ENCODE measurements at regions not wholly inside any gene's neighbourhood (a gene's known extent, or its start where the extent isn't known, plus 50 kb on each side); places are given as distances from the start of the nearest gene placed in this dataset.
A peak's percentile ranks its signal among the peaks of the same experiment; 100 is the strongest.

- H3K4me3 Mint-ChIP-seq, result no peak overlapping the region
- no peak for DNase-seq (ENCODE audit: low spot score in 2 of 2)
- ATAC-seq, result no peak
- no peak overlapping the region for H3K27ac Mint-ChIP-seq
- peaks cover 7% of the 10 kb centered on the region for H3K4me1 Mint-ChIP-seq
- H3K36me3 Mint-ChIP-seq, result no peaks in the 10 kb centered on the region
- no peaks in the 10 kb centered on the region for H3K9me3 Mint-ChIP-seq
Observed at GRCh38 chr4:123455360-123455759, 58.8 kb downstream of the SPRY1 start.

GRCh38 chr4:123462007-123462406 lies 65.4 kb downstream of the SPRY1 start:
- DNase-seq (ENCODE audit: low spot score in 2 of 2), result no peak
- no peaks in the 10 kb centered on the region for H3K9me3 Mint-ChIP-seq
- no peak for ATAC-seq
- no peak overlapping the region for H3K4me3 Mint-ChIP-seq
- H3K27ac Mint-ChIP-seq, result no peak overlapping the region
- peaks cover 9% of the 10 kb centered on the region for H3K4me1 Mint-ChIP-seq
- H3K36me3 Mint-ChIP-seq, result no peaks in the 10 kb centered on the region

- no peak overlapping the region for H3K4me3 Mint-ChIP-seq
- no peaks in the 10 kb centered on the region for H3K9me3 Mint-ChIP-seq
- no peak for ATAC-seq
Observed at GRCh38 chr4:123463869-123464268, 67.3 kb downstream of the SPRY1 start.

GRCh38 chr4:123465416-123465815 lies 68.8 kb downstream of the SPRY1 start:
- ATAC-seq, result no peak
- H3K36me3 Mint-ChIP-seq, result no peaks in the 10 kb centered on the region
- H3K27ac Mint-ChIP-seq, result no peak overlapping the region
- no peak for DNase-seq (ENCODE audit: low spot score in 2 of 2)
- H3K4me3 Mint-ChIP-seq, result no peak overlapping the region
- H3K9me3 Mint-ChIP-seq, result no peaks in the 10 kb centered on the region
- H3K4me1 Mint-ChIP-seq, result peaks cover 9% of the 10 kb centered on the region

More at GRCh38 chr4:123463869-123464268, 67.3 kb downstream of the SPRY1 start:
- no peak overlapping the region for H3K27ac Mint-ChIP-seq
- H3K36me3 Mint-ChIP-seq, result no peaks in the 10 kb centered on the region
- DNase-seq (ENCODE audit: low spot score in 2 of 2), result no peak
- peaks cover 9% of the 10 kb centered on the region for H3K4me1 Mint-ChIP-seq

GRCh38 chr4:123466080-123466785 lies 69.6 kb downstream of the SPRY1 start:
- no peaks in the 10 kb centered on the region for H3K9me3 Mint-ChIP-seq
- H3K4me3 Mint-ChIP-seq, result no peak overlapping the region
- peaks cover 9% of the 10 kb centered on the region for H3K4me1 Mint-ChIP-seq
- H3K27ac Mint-ChIP-seq, result no peak overlapping the region
- H3K36me3 Mint-ChIP-seq, result no peaks in the 10 kb centered on the region
- DNase-seq (ENCODE audit: low spot score in 2 of 2) (no peak), ATAC-seq (peak; percentile 74)

GRCh38 chr4:123468479-123469031 lies 72.0 kb downstream of the SPRY1 start:
- ATAC-seq (no peak), DNase-seq (ENCODE audit: low spot score in 2 of 2) (no peak)
- Mint-ChIP-seq H3K36me3 (no peaks in the 10 kb centered on the region), H3K4me3 (no peak overlapping the region), H3K4me1 (peaks cover 9% of the 10 kb centered on the region), H3K27ac (no peak overlapping the region), H3K9me3 (no peaks in the 10 kb centered on the region)

GRCh38 chr4:123469245-123469644 lies 72.7 kb downstream of the SPRY1 start:
- peak; percentile 50 for ATAC-seq
- no peak for DNase-seq (ENCODE audit: low spot score in 2 of 2)
- no peak overlapping the region for H3K4me3 Mint-ChIP-seq

GRCh38 chr4:123469696-123470095 lies 73.1 kb downstream of the SPRY1 start:
- Mint-ChIP-seq H3K9me3 (no peaks in the 10 kb centered on the region), H3K36me3 (no peaks in the 10 kb centered on the region), H3K27ac (no peak overlapping the region), H3K4me1 (peaks cover 9% of the 10 kb centered on the region), H3K4me3 (no peak overlapping the region)
- no peak for ATAC-seq
- DNase-seq (ENCODE audit: low spot score in 2 of 2), result no peak

More at GRCh38 chr4:123469245-123469644, 72.7 kb downstream of the SPRY1 start:
- H3K4me1 Mint-ChIP-seq, result peaks cover 9% of the 10 kb centered on the region
- H3K36me3 Mint-ChIP-seq, result no peaks in the 10 kb centered on the region
- no peak overlapping the region for H3K27ac Mint-ChIP-seq
- H3K9me3 Mint-ChIP-seq, result no peaks in the 10 kb centered on the region

GRCh38 chr4:123470640-123471039 lies 74.0 kb downstream of the SPRY1 start:
- no peak overlapping the region for H3K4me3 Mint-ChIP-seq
- no peak overlapping the region for H3K27ac Mint-ChIP-seq

GRCh38 chr4:123471655-123472369 lies 75.2 kb downstream of the SPRY1 start:
- Mint-ChIP-seq H3K4me3 (no peak overlapping the region), H3K9me3 (no peaks in the 10 kb centered on the region), H3K27ac (no peak overlapping the region), H3K4me1 (peaks cover 5% of the 10 kb centered on the region), H3K36me3 (no peaks in the 10 kb centered on the region)
- ATAC-seq (no peak), DNase-seq (ENCODE audit: low spot score in 2 of 2) (no peak)

More at GRCh38 chr4:123470640-123471039, 74.0 kb downstream of the SPRY1 start:
- Mint-ChIP-seq H3K9me3 (no peaks in the 10 kb centered on the region), H3K4me1 (peaks cover 8% of the 10 kb centered on the region), H3K36me3 (no peaks in the 10 kb centered on the region)
- DNase-seq (ENCODE audit: low spot score in 2 of 2) (no peak), ATAC-seq (no peak)

- no peaks in the 10 kb centered on the region for H3K9me3 Mint-ChIP-seq
- no peak for ATAC-seq
Observed at GRCh38 chr4:123474817-123475216, 78.2 kb downstream of the SPRY1 start.

GRCh38 chr4:123476089-123476488 lies 79.5 kb downstream of the SPRY1 start:
- Mint-ChIP-seq H3K4me3 (no peak overlapping the region), H3K36me3 (no peaks in the 10 kb centered on the region), H3K27ac (no peak overlapping the region), H3K9me3 (no peaks in the 10 kb centered on the region), H3K4me1 (peaks cover 40% of the 10 kb centered on the region)
- DNase-seq (ENCODE audit: low spot score in 2 of 2), result no peak
- no peak for ATAC-seq

More at GRCh38 chr4:123474817-123475216, 78.2 kb downstream of the SPRY1 start:
- Mint-ChIP-seq H3K4me1 (peaks cover 34% of the 10 kb centered on the region), H3K36me3 (no peaks in the 10 kb centered on the region), H3K27ac (no peak overlapping the region), H3K4me3 (no peak overlapping the region)
- no peak for DNase-seq (ENCODE audit: low spot score in 2 of 2)

GRCh38 chr4:123477711-123478209 lies 81.2 kb downstream of the SPRY1 start:
- Mint-ChIP-seq H3K36me3 (no peaks in the 10 kb centered on the region), H3K4me1 (peaks cover 43% of the 10 kb centered on the region), H3K27ac (peak overlapping the region; percentile 75), H3K4me3 (peak overlapping the region; percentile 53), H3K9me3 (no peaks in the 10 kb centered on the region)
- ATAC-seq (peak; percentile 98), DNase-seq (ENCODE audit: low spot score in 2 of 2) (peak; percentile 33 to 61)

GRCh38 chr4:123478859-123479345 lies 82.3 kb downstream of the SPRY1 start:
- no peak for DNase-seq (ENCODE audit: low spot score in 2 of 2)
- no peaks in the 10 kb centered on the region for H3K36me3 Mint-ChIP-seq
- peak overlapping the region; percentile 75 for H3K27ac Mint-ChIP-seq
- H3K9me3 Mint-ChIP-seq, result no peaks in the 10 kb centered on the region
- no peak for ATAC-seq
- H3K4me3 Mint-ChIP-seq, result peak overlapping the region; percentile 53
- peaks cover 43% of the 10 kb centered on the region for H3K4me1 Mint-ChIP-seq

GRCh38 chr4:123479944-123480343 lies 83.3 kb downstream of the SPRY1 start:
- ATAC-seq (no peak), DNase-seq (ENCODE audit: low spot score in 2 of 2) (no peak)
- Mint-ChIP-seq H3K27ac (no peak overlapping the region), H3K9me3 (no peaks in the 10 kb centered on the region), H3K36me3 (no peaks in the 10 kb centered on the region), H3K4me3 (no peak overlapping the region), H3K4me1 (peaks cover 43% of the 10 kb centered on the region)

Data from stimulated activated effector memory CD8-positive, alpha-beta T cell treated with anti-CD3 and anti-CD28 coated beads, Interleukin-12 subunit alpha, Interleukin-12 subunit beta, amount 100 ng/mL, for 72 hours (primary cell).